ENCODE measurements at regions not wholly inside any gene's neighbourhood (a gene's known extent, or its start where the extent isn't known, plus 50 kb on each side); places are given as distances from the start of the nearest gene placed in this dataset.

GRCh38 chr13:53847502-53847901, 818.9 kb downstream of the OLFM4 start:
- no peaks in the 10 kb centered on the region for H3K79me2 ChIP-seq (ENCODE audit: control insufficient read depth, insufficient read depth, low read length)
- DNase-seq (ENCODE audit: low read depth, low spot score) (no peak), FAIRE-seq (no peak)
- no peaks in the 10 kb centered on the region for H4K20me1 ChIP-seq (replicated peaks; ENCODE audit: control insufficient read depth, extremely low read depth, insufficient read depth, low read length)
- H3K9me3 ChIP-seq (replicated peaks; ENCODE audit: control insufficient read depth, insufficient read depth, low read length): no peaks in the 10 kb centered on the region
- H3K4me2 ChIP-seq (ENCODE audit: insufficient read depth, low read length): no peak overlapping the region
- ChIA-PET CTCF (no interaction called here), POLR2A (no interaction called here)
- BruUV-seq (replicated peaks): no TSS peak
- no peaks in the 10 kb centered on the region for H3K4me1 ChIP-seq (ENCODE audit: control insufficient read depth, extremely low read depth, insufficient read depth, low read length)
- H3K4me3 ChIP-seq (replicated peaks in 1 of 3; ENCODE audit: insufficient read depth in 1 of 3, low read depth in 1 of 3, low read length in 3 of 3): no peak overlapping the region
- no peaks in the 10 kb centered on the region for H3K36me3 ChIP-seq (ENCODE audit: control insufficient read depth in 2 of 2, extremely low read depth in 1 of 2, insufficient read depth in 2 of 2, low read length in 2 of 2)
- dilution Hi-C loops (cut with MboI; ENCODE audit: extremely low pct_ligation_motif_present, low sequenced_read_pairs) (no loop called here), intact Hi-C loops (cut with micrococcal nuclease) (no loop called here)
- H3K27ac ChIP-seq (ENCODE audit: insufficient read depth, low read depth, low read length): no peak overlapping the region
- no peaks in the 10 kb centered on the region for H3K9me1 ChIP-seq (replicated peaks; ENCODE audit: control insufficient read depth, extremely low read depth, insufficient read depth, low read length)
- H2AFZ ChIP-seq (ENCODE audit: low read depth, low read length): no peak overlapping the region
- no peaks in the 10 kb centered on the region for H3K27me3 ChIP-seq (ENCODE audit: control insufficient read depth in 2 of 2, insufficient read depth in 2 of 2, low read length in 2 of 2)
- TF ChIP-seq JUN (IDR thresholded peaks at IDR 0.05; ENCODE audit: borderline replicate concordance, insufficient read depth, insufficient read length, low read depth) (no peak), EZH2 (IDR thresholded peaks at IDR 0.05; ENCODE audit: borderline replicate concordance, low read depth, low read length, severe bottlenecking) (no peak), GATA2 (IDR thresholded peaks at IDR 0.05; ENCODE audit: insufficient read depth, insufficient read length, low read depth, low read length) (no peak), POLR2A (IDR thresholded peaks at IDR 0.05; ENCODE audit: low read depth, low read length) (no peak), MYC (IDR thresholded peaks at IDR 0.05; ENCODE audit: low read depth, low read length) (no peak), POLR2AphosphoS5 (IDR thresholded peaks at IDR 0.05; ENCODE audit: insufficient read depth, low read depth, low read length) (no peak), MAX (IDR thresholded peaks at IDR 0.05; ENCODE audit: insufficient read depth, insufficient read length) (no peak), FOS (IDR thresholded peaks at IDR 0.05; ENCODE audit: borderline replicate concordance, insufficient read depth, low read length) (no peak)
- H3K9ac ChIP-seq (replicated peaks; ENCODE audit: extremely low read depth, insufficient read depth, low read length): no peak overlapping the region

DNA sequence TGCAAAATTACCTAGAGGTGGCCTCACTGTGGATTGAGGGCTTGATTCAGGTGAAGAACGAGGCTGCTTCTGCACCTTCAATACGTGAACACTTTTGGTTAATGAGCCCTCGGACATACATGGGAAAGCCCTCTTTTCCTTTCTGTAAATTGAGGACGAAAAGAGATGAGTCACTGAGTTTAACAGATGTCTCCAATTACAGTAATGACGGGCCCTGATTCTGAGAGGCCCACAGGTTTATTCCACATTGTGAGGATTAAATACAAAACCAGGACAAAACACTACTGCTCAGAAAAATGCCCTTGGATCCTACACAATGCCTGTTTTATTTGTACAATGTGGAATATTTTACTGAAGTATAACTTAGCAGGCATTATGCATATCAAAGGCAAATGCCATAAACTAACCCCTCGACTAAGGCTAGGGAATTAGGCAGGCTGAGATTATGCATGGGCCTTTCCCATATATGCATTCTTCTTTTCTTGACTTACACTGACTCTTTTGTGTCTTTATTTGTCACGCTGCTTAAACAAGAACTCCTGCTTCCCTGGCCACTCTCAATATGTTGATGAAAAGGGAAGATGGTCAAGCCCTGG, 819.9 kb downstream of the OLFM4 start:
- Histone ChIP-seq H4K20me1 (replicated peaks; ENCODE audit: control insufficient read depth, extremely low read depth, insufficient read depth, low read length) (no peaks in the 10 kb centered on the region), H3K9ac (replicated peaks; ENCODE audit: extremely low read depth, insufficient read depth, low read length) (no peak overlapping the region), H3K4me1 (ENCODE audit: control insufficient read depth, extremely low read depth, insufficient read depth, low read length) (no peaks in the 10 kb centered on the region), H3K9me3 (replicated peaks; ENCODE audit: control insufficient read depth, insufficient read depth, low read length) (no peaks in the 10 kb centered on the region), H3K4me3 (replicated peaks in 1 of 3; ENCODE audit: insufficient read depth in 1 of 3, low read depth in 1 of 3, low read length in 3 of 3) (no peak overlapping the region), H3K27me3 (ENCODE audit: control insufficient read depth in 2 of 2, insufficient read depth in 2 of 2, low read length in 2 of 2) (no peaks in the 10 kb centered on the region), H3K36me3 (ENCODE audit: control insufficient read depth in 2 of 2, extremely low read depth in 1 of 2, insufficient read depth in 2 of 2, low read length in 2 of 2) (no peaks in the 10 kb centered on the region), H3K4me2 (ENCODE audit: insufficient read depth, low read length) (no peak overlapping the region), H3K27ac (ENCODE audit: insufficient read depth, low read depth, low read length) (no peak overlapping the region), H2AFZ (ENCODE audit: low read depth, low read length) (no peak overlapping the region), H3K9me1 (replicated peaks; ENCODE audit: control insufficient read depth, extremely low read depth, insufficient read depth, low read length) (no peaks in the 10 kb centered on the region), H3K79me2 (ENCODE audit: control insufficient read depth, insufficient read depth, low read length) (no peaks in the 10 kb centered on the region)
- no peak for DNase-seq (ENCODE audit: low read depth, low spot score)
- POLR2A ChIA-PET: no interaction called here
- BruUV-seq (replicated peaks): no TSS peak
- dilution Hi-C loops (cut with MboI; ENCODE audit: extremely low pct_ligation_motif_present, low sequenced_read_pairs): no loop called here
- TF ChIP-seq, protein P1, sequence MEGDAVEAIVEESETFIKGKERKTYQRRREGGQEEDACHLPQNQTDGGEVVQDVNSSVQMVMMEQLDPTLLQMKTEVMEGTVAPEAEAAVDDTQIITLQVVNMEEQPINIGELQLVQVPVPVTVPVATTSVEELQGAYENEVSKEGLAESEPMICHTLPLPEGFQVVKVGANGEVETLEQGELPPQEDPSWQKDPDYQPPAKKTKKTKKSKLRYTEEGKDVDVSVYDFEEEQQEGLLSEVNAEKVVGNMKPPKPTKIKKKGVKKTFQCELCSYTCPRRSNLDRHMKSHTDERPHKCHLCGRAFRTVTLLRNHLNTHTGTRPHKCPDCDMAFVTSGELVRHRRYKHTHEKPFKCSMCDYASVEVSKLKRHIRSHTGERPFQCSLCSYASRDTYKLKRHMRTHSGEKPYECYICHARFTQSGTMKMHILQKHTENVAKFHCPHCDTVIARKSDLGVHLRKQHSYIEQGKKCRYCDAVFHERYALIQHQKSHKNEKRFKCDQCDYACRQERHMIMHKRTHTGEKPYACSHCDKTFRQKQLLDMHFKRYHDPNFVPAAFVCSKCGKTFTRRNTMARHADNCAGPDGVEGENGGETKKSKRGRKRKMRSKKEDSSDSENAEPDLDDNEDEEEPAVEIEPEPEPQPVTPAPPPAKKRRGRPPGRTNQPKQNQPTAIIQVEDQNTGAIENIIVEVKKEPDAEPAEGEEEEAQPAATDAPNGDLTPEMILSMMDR (IDR thresholded peaks at IDR 0.05; ENCODE audit: extremely low read depth in 1 of 2, insufficient read depth in 1 of 2, low read depth in 1 of 2, low read length in 2 of 2): no peak
- TF ChIP-seq EZH2 (IDR thresholded peaks at IDR 0.05; ENCODE audit: borderline replicate concordance, low read depth, low read length, severe bottlenecking) (no peak), GATA2 (IDR thresholded peaks at IDR 0.05; ENCODE audit: insufficient read depth, insufficient read length, low read depth, low read length) (no peak), POLR2A (IDR thresholded peaks at IDR 0.05; ENCODE audit: low read depth, low read length) (no peak), POLR2AphosphoS5 (IDR thresholded peaks at IDR 0.05; ENCODE audit: insufficient read depth, low read depth, low read length) (no peak), JUN (IDR thresholded peaks at IDR 0.05; ENCODE audit: borderline replicate concordance, insufficient read depth, insufficient read length, low read depth) (no peak), MYC (IDR thresholded peaks at IDR 0.05; ENCODE audit: low read depth, low read length) (no peak), FOS (IDR thresholded peaks at IDR 0.05; ENCODE audit: borderline replicate concordance, insufficient read depth, low read length) (no peak), MAX (IDR thresholded peaks at IDR 0.05; ENCODE audit: insufficient read depth, insufficient read length) (no peak)
- no peak for FAIRE-seq
- CTCF ChIA-PET: no interaction called here
- intact Hi-C loops (cut with micrococcal nuclease): no loop called here
